ENCODE measurements at regions not wholly inside any gene's neighbourhood (a gene's known extent, or its start where the extent isn't known, plus 50 kb on each side); places are given as distances from the start of the nearest gene placed in this dataset.

DNA sequence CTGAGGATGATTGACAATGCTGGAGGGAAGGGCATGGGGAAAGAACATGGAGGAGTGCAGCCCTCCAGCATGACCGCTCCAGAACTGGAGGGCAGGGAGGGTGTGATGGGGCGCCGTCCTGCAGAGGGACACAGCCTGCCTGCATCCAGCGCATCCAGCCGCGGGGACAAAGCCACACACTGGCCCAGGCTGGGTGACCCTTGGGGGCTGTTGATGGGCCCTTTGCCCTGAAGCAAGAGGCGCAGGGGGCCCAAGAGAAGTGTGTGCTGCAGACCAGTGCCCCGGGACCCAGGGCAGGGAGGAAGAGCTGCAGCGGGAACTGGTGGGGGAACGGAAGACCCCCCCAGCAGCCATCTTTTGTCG, 169.8 kb upstream of the PPP1R26 start:
- H3K27ac ChIP-seq (ENCODE audit: low read length): no peak overlapping the region
- H3K36me3 ChIP-seq (ENCODE audit: insufficient read depth, low read length): no peaks in the 10 kb centered on the region
- no peaks in the 10 kb centered on the region for H3K4me1 ChIP-seq (ENCODE audit: low read length)
- no peak overlapping the region for H3K4me2 ChIP-seq (ENCODE audit: low read depth, low read length, poor library complexity, severe bottlenecking)
- no peak overlapping the region for H3K4me3 ChIP-seq (ENCODE audit: low read length)
- peaks cover 6% of the 10 kb centered on the region; the same call in 1 of the 2 replicates for H3K27me3 ChIP-seq (ENCODE audit: low read length)
- no peaks in the 10 kb centered on the region for H3K9me2 ChIP-seq (replicated peaks; ENCODE audit: insufficient read depth, low read length)
- no peak for DNase-seq
- H3K9ac ChIP-seq (ENCODE audit: low read length): no peak overlapping the region
- peaks cover 6% of the 10 kb centered on the region for H3K9me3 ChIP-seq (ENCODE audit: low read length)
- no peak overlapping the region for H2AFZ ChIP-seq (ENCODE audit: low read length)
- no peaks in the 10 kb centered on the region for H3K79me2 ChIP-seq (ENCODE audit: low read length)
- H4K20me1 ChIP-seq (ENCODE audit: insufficient read depth, low read depth, low read length): no peaks in the 10 kb centered on the region

- Histone ChIP-seq H3K9me2 (replicated peaks; ENCODE audit: insufficient read depth, low read length) (no peaks in the 10 kb centered on the region), H3K4me1 (ENCODE audit: low read length) (no peaks in the 10 kb centered on the region), H2AFZ (ENCODE audit: low read length) (no peak overlapping the region), H3K4me3 (ENCODE audit: low read length) (no peak overlapping the region), H3K36me3 (ENCODE audit: insufficient read depth, low read length) (no peaks in the 10 kb centered on the region), H3K9ac (ENCODE audit: low read length) (no peak overlapping the region), H3K4me2 (ENCODE audit: low read depth, low read length, poor library complexity, severe bottlenecking) (no peak overlapping the region), H3K27ac (ENCODE audit: low read length) (no peak overlapping the region), H3K79me2 (ENCODE audit: low read length) (no peaks in the 10 kb centered on the region), H4K20me1 (ENCODE audit: insufficient read depth, low read depth, low read length) (no peaks in the 10 kb centered on the region), H3K27me3 (ENCODE audit: low read length) (peaks cover 6% of the 10 kb centered on the region; the same call in 1 of the 2 replicates), H3K9me3 (ENCODE audit: low read length) (peaks cover 6% of the 10 kb centered on the region)
- no peak for DNase-seq
Observed at GRCh38 chr9:135310134-135310533, 169.4 kb upstream of the PPP1R26 start.

DNA sequence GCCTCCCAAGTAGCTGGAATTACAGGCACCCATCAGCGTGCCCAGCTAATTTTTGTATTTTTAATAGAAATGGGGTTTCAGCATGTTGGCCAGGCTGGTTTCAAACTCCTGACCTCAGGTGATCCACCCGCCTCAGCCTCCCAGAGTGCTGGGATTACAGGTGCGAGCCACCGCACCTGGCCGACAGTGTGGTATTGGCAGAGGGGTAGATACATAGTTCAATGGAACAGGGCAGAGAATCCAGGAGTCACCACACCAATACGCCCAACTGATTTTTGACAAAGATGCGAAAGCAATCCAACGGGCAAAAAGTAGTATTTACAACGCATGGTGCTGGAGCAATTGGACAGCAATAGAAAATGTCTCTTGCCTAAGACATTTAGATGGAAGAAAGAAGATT, 164.0 kb upstream of the PPP1R26 start:
- no peak overlapping the region for H3K4me2 ChIP-seq (ENCODE audit: low read depth, low read length, poor library complexity, severe bottlenecking)
- H3K9ac ChIP-seq (ENCODE audit: low read length): no peak overlapping the region
- no peak overlapping the region for H3K27ac ChIP-seq (ENCODE audit: low read length)
- H3K9me3 ChIP-seq (ENCODE audit: low read length): peaks cover 6% of the 10 kb centered on the region
- no peak overlapping the region for H2AFZ ChIP-seq (ENCODE audit: low read length)
- H3K4me3 ChIP-seq (ENCODE audit: low read length): no peak overlapping the region
- peaks cover 6% of the 10 kb centered on the region; the same call in 1 of the 2 replicates for H3K27me3 ChIP-seq (ENCODE audit: low read length)
- DNase-seq: no peak
- H3K36me3 ChIP-seq (ENCODE audit: insufficient read depth, low read length): no peaks in the 10 kb centered on the region
- H3K9me2 ChIP-seq (replicated peaks; ENCODE audit: insufficient read depth, low read length): no peaks in the 10 kb centered on the region
- H4K20me1 ChIP-seq (ENCODE audit: insufficient read depth, low read depth, low read length): no peaks in the 10 kb centered on the region
- H3K79me2 ChIP-seq (ENCODE audit: low read length): no peaks in the 10 kb centered on the region
- no peaks in the 10 kb centered on the region for H3K4me1 ChIP-seq (ENCODE audit: low read length)

DNA sequence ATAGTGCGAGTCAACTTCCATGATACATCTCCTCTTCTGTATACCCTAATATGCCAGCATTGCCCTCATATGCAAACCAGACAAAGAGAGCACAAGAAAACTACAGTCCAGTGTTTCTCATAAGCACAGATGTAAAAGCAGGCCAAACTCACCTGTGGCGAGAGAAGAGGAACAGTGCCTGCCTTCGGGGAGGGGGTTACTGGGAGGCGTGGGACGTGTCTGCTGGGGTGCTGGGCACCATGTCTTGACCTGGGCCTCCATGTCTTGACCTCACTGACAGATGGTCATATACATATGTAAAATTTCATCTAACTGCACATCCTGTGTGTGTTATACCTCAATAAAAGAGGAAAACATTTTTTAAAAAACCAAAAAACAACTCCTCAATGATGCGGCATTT, 159.3 kb upstream of the PPP1R26 start:
- H3K4me3 ChIP-seq (ENCODE audit: low read length): no peak overlapping the region
- no peak overlapping the region for H3K27ac ChIP-seq (ENCODE audit: low read length)
- no peaks in the 10 kb centered on the region for H3K4me1 ChIP-seq (ENCODE audit: low read length)
- H4K20me1 ChIP-seq (ENCODE audit: insufficient read depth, low read depth, low read length): no peaks in the 10 kb centered on the region
- H2AFZ ChIP-seq (ENCODE audit: low read length): no peak overlapping the region
- H3K36me3 ChIP-seq (ENCODE audit: insufficient read depth, low read length): no peaks in the 10 kb centered on the region
- no peaks in the 10 kb centered on the region for H3K27me3 ChIP-seq (ENCODE audit: low read length)
- H3K9ac ChIP-seq (ENCODE audit: low read length): no peak overlapping the region
- no peaks in the 10 kb centered on the region for H3K9me3 ChIP-seq (ENCODE audit: low read length)
- no peaks in the 10 kb centered on the region for H3K79me2 ChIP-seq (ENCODE audit: low read length)
- H3K9me2 ChIP-seq (replicated peaks; ENCODE audit: insufficient read depth, low read length): no peaks in the 10 kb centered on the region
- no peak for DNase-seq
- no peak overlapping the region for H3K4me2 ChIP-seq (ENCODE audit: low read depth, low read length, poor library complexity, severe bottlenecking)

DNA sequence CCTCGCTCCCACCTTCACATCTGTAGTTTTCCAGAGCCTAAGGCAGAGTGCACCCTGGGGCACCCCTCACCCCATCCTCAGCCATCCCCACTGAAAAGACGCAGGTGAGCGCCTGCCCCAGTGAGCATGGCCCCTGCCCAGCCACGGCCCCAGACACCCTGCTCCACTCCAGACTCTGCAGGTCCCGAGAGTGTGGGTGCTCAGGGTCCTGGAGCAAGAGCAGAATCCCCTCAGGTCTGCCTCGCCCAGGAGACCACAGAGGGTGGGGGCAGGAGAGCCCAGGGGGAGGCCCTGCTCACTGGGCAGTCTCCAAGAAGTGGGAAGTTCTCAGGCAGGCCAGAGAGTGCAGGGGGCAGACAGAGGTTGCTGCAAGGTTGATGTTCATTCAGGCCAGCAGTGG, 158.6 kb upstream of the PPP1R26 start:
- no peaks in the 10 kb centered on the region for H3K9me2 ChIP-seq (replicated peaks; ENCODE audit: insufficient read depth, low read length)
- no peaks in the 10 kb centered on the region for H3K4me1 ChIP-seq (ENCODE audit: low read length)
- no peaks in the 10 kb centered on the region for H4K20me1 ChIP-seq (ENCODE audit: insufficient read depth, low read depth, low read length)
- no peak overlapping the region for H3K9ac ChIP-seq (ENCODE audit: low read length)
- H3K79me2 ChIP-seq (ENCODE audit: low read length): no peaks in the 10 kb centered on the region
- H3K27ac ChIP-seq (ENCODE audit: low read length): no peak overlapping the region
- no peaks in the 10 kb centered on the region for H3K27me3 ChIP-seq (ENCODE audit: low read length)
- H3K4me3 ChIP-seq (ENCODE audit: low read length): no peak overlapping the region
- no peak for DNase-seq
- H3K36me3 ChIP-seq (ENCODE audit: insufficient read depth, low read length): no peaks in the 10 kb centered on the region
- H3K9me3 ChIP-seq (ENCODE audit: low read length): no peaks in the 10 kb centered on the region
- no peak overlapping the region for H3K4me2 ChIP-seq (ENCODE audit: low read depth, low read length, poor library complexity, severe bottlenecking)
- H2AFZ ChIP-seq (ENCODE audit: low read length): no peak overlapping the region

GRCh38 chr9:135321580-135321979, 158.0 kb upstream of the PPP1R26 start:
- Histone ChIP-seq H3K4me2 (ENCODE audit: low read depth, low read length, poor library complexity, severe bottlenecking) (no peak overlapping the region), H3K4me1 (ENCODE audit: low read length) (no peaks in the 10 kb centered on the region), H3K36me3 (ENCODE audit: insufficient read depth, low read length) (no peaks in the 10 kb centered on the region), H4K20me1 (ENCODE audit: insufficient read depth, low read depth, low read length) (no peaks in the 10 kb centered on the region), H3K4me3 (ENCODE audit: low read length) (no peak overlapping the region), H3K9ac (ENCODE audit: low read length) (no peak overlapping the region), H2AFZ (ENCODE audit: low read length) (no peak overlapping the region), H3K79me2 (ENCODE audit: low read length) (no peaks in the 10 kb centered on the region), H3K9me2 (replicated peaks; ENCODE audit: insufficient read depth, low read length) (no peaks in the 10 kb centered on the region), H3K27ac (ENCODE audit: low read length) (no peak overlapping the region), H3K27me3 (ENCODE audit: low read length) (no peaks in the 10 kb centered on the region), H3K9me3 (ENCODE audit: low read length) (no peaks in the 10 kb centered on the region)
- no peak for DNase-seq

GRCh38 chr9:135324329-135324728, 155.3 kb upstream of the PPP1R26 start:
- Histone ChIP-seq H3K79me2 (ENCODE audit: low read length) (no peaks in the 10 kb centered on the region), H3K9me2 (replicated peaks; ENCODE audit: insufficient read depth, low read length) (no peaks in the 10 kb centered on the region), H3K36me3 (ENCODE audit: insufficient read depth, low read length) (no peaks in the 10 kb centered on the region), H2AFZ (ENCODE audit: low read length) (no peak overlapping the region), H3K27me3 (ENCODE audit: low read length) (no peaks in the 10 kb centered on the region), H3K4me3 (ENCODE audit: low read length) (no peak overlapping the region), H4K20me1 (ENCODE audit: insufficient read depth, low read depth, low read length) (no peaks in the 10 kb centered on the region), H3K9ac (ENCODE audit: low read length) (no peak overlapping the region), H3K4me1 (ENCODE audit: low read length) (no peaks in the 10 kb centered on the region), H3K4me2 (ENCODE audit: low read depth, low read length, poor library complexity, severe bottlenecking) (no peak overlapping the region), H3K9me3 (ENCODE audit: low read length) (no peaks in the 10 kb centered on the region), H3K27ac (ENCODE audit: low read length) (no peak overlapping the region)
- DNase-seq: no peak

- no peak overlapping the region for H3K4me2 ChIP-seq (ENCODE audit: low read depth, low read length, poor library complexity, severe bottlenecking)
- H2AFZ ChIP-seq (ENCODE audit: low read length): no peak overlapping the region
- no peaks in the 10 kb centered on the region for H3K36me3 ChIP-seq (ENCODE audit: insufficient read depth, low read length)
- no peak overlapping the region for H3K9ac ChIP-seq (ENCODE audit: low read length)
- no peaks in the 10 kb centered on the region for H4K20me1 ChIP-seq (ENCODE audit: insufficient read depth, low read depth, low read length)
- H3K79me2 ChIP-seq (ENCODE audit: low read length): no peaks in the 10 kb centered on the region
- no peak overlapping the region for H3K4me3 ChIP-seq (ENCODE audit: low read length)
- no peaks in the 10 kb centered on the region for H3K27me3 ChIP-seq (ENCODE audit: low read length)
- H3K9me3 ChIP-seq (ENCODE audit: low read length): no peaks in the 10 kb centered on the region
- H3K4me1 ChIP-seq (ENCODE audit: low read length): no peaks in the 10 kb centered on the region
- DNase-seq: no peak
- no peak overlapping the region for H3K27ac ChIP-seq (ENCODE audit: low read length)
- no peaks in the 10 kb centered on the region for H3K9me2 ChIP-seq (replicated peaks; ENCODE audit: insufficient read depth, low read length)
Observed at GRCh38 chr9:135326141-135326540, 153.4 kb upstream of the PPP1R26 start.

GRCh38 chr9:135326633-135327152, 152.9 kb upstream of the PPP1R26 start:
- Histone ChIP-seq H3K9me2 (replicated peaks; ENCODE audit: insufficient read depth, low read length) (no peaks in the 10 kb centered on the region), H4K20me1 (ENCODE audit: insufficient read depth, low read depth, low read length) (no peaks in the 10 kb centered on the region), H3K4me2 (ENCODE audit: low read depth, low read length, poor library complexity, severe bottlenecking) (no peak overlapping the region), H3K9me3 (ENCODE audit: low read length) (no peaks in the 10 kb centered on the region), H2AFZ (ENCODE audit: low read length) (no peak overlapping the region), H3K9ac (ENCODE audit: low read length) (no peak overlapping the region), H3K36me3 (ENCODE audit: insufficient read depth, low read length) (no peaks in the 10 kb centered on the region), H3K27me3 (ENCODE audit: low read length) (no peaks in the 10 kb centered on the region), H3K4me3 (ENCODE audit: low read length) (no peak overlapping the region), H3K27ac (ENCODE audit: low read length) (no peak overlapping the region), H3K4me1 (ENCODE audit: low read length) (no peaks in the 10 kb centered on the region), H3K79me2 (ENCODE audit: low read length) (no peaks in the 10 kb centered on the region)
- no peak for DNase-seq

All from Karpas-422 (cell line).